ENCODE measurements at regions not wholly inside any gene's neighbourhood (a gene's known extent, or its start where the extent isn't known, plus 50 kb on each side); places are given as distances from the start of the nearest gene placed in this dataset.

GRCh38 chr17:14630046-14630445, 329.2 kb downstream of the HS3ST3B1 start:
- TF ChIP-seq CTCF (conservative IDR thresholded peaks at IDR 0.05): no peak
- H3K36me3 Mint-ChIP-seq: no peaks in the 10 kb centered on the region
- no peak overlapping the region for H3K4me3 Mint-ChIP-seq
- H3K27me3 Mint-ChIP-seq: peaks cover 5% of the 10 kb centered on the region
- no peaks in the 10 kb centered on the region for H3K4me1 Mint-ChIP-seq (ENCODE audit: unreplicated experiment)
- H3K9me3 Mint-ChIP-seq: no peaks in the 10 kb centered on the region
- H3K27ac Mint-ChIP-seq: no peak overlapping the region
- no peak for DNase-seq (ENCODE audit: extremely low spot score, unreplicated experiment)

GRCh38 chr17:14622615-14623101, 321.8 kb downstream of the HS3ST3B1 start:
- Mint-ChIP-seq H3K4me1 (ENCODE audit: unreplicated experiment) (peaks cover 10% of the 10 kb centered on the region), H3K4me3 (no peak overlapping the region), H3K9me3 (no peaks in the 10 kb centered on the region), H3K27me3 (peaks cover 5% of the 10 kb centered on the region), H3K27ac (no peak overlapping the region), H3K36me3 (no peaks in the 10 kb centered on the region)
- DNase-seq (ENCODE audit: extremely low spot score, unreplicated experiment): no peak
- no peak for TF ChIP-seq CTCF (conservative IDR thresholded peaks at IDR 0.05)

GRCh38 chr17:14621826-14622614, 321.1 kb downstream of the HS3ST3B1 start:
- H3K4me1 Mint-ChIP-seq (ENCODE audit: unreplicated experiment): peaks cover 10% of the 10 kb centered on the region
- H3K9me3 Mint-ChIP-seq: no peaks in the 10 kb centered on the region
- no peaks in the 10 kb centered on the region for H3K36me3 Mint-ChIP-seq
- DNase-seq (ENCODE audit: extremely low spot score, unreplicated experiment): no peak
- H3K27me3 Mint-ChIP-seq: peaks cover 5% of the 10 kb centered on the region
- H3K27ac Mint-ChIP-seq: no peak overlapping the region
- no peak for TF ChIP-seq CTCF (conservative IDR thresholded peaks at IDR 0.05)
- H3K4me3 Mint-ChIP-seq: no peak overlapping the region

- TF ChIP-seq CTCF (conservative IDR thresholded peaks at IDR 0.05): no peak
- Mint-ChIP-seq H3K9me3 (no peaks in the 10 kb centered on the region), H3K36me3 (no peaks in the 10 kb centered on the region), H3K27ac (no peak overlapping the region), H3K4me3 (no peak overlapping the region), H3K27me3 (no peaks in the 10 kb centered on the region), H3K4me1 (ENCODE audit: unreplicated experiment) (peaks cover 10% of the 10 kb centered on the region)
- DNase-seq (ENCODE audit: extremely low spot score, unreplicated experiment): no peak
Observed at GRCh38 chr17:14619821-14620220, 318.9 kb downstream of the HS3ST3B1 start.

- no peaks in the 10 kb centered on the region for H3K27me3 Mint-ChIP-seq
- peaks cover 6% of the 10 kb centered on the region for H3K4me1 Mint-ChIP-seq (ENCODE audit: unreplicated experiment)
- no peaks in the 10 kb centered on the region for H3K36me3 Mint-ChIP-seq
- peaks cover 6% of the 10 kb centered on the region for H3K9me3 Mint-ChIP-seq
- no peak overlapping the region for H3K4me3 Mint-ChIP-seq
- DNase-seq (ENCODE audit: extremely low spot score, unreplicated experiment): no peak
- no peak for TF ChIP-seq CTCF (conservative IDR thresholded peaks at IDR 0.05)
- no peak overlapping the region for H3K27ac Mint-ChIP-seq
Observed at GRCh38 chr17:14616528-14616927, 315.6 kb downstream of the HS3ST3B1 start.

Data from type B pancreatic cell (in vitro differentiated cells).